CD4-positive, alpha-beta T cell (primary cell): ENCODE measurements at regions not wholly inside any gene's neighbourhood (a gene's known extent, or its start where the extent isn't known, plus 50 kb on each side); places are given as distances from the start of the nearest gene placed in this dataset.

Source experiments
- ATAC-seq: fragments of 200-7000 bp; cut with Tn5 transposase; one replicate; pipeline ENCODE4 v1.10.0; 2022; ENCODE audit warnings: mild to moderate bottlenecking; ENCODE audit not compliant: poor library complexity
- CTCF ChIA-PET: fragments of 350-600 bp; sonication (Branson Sonifier 250); formaldehyde crosslinking; loops from one replicate; lab custom pipeline; 2021; ENCODE audit warnings: antibody characterized with exemption, inconsistent platforms; lab: Charles Lee
- POLR2A ChIA-PET: fragments of 350-600 bp; sonication (Branson Sonifier 250); formaldehyde crosslinking; loops from one replicate; lab custom pipeline; 2021; ENCODE audit warnings: antibody characterized with exemption, inconsistent platforms; lab: Charles Lee
- DNase-seq, 14 experiments: peaks; one replicate each; pipeline ENCODE4 v3.0.0-alpha.2; 2013 to 2020; ENCODE audit warnings: mixed read lengths in 2 of 14
- H3K27ac ChIP-seq, 2 donors: one replicate each; pipeline versions ENCODE4 v1.5.1 to v1.7.0; 2013; ENCODE audit warnings: low read length in 2 of 2, low read depth in 1 of 2, mild to moderate bottlenecking in 1 of 2
- H3K27me3 ChIP-seq, 2 experiments: 1 replicate in 1 of 2; 2 replicates in 1 of 2; pipeline versions ENCODE4 v1.6.1 to v1.7.0; 2013; ENCODE audit warnings: low read length in 2 of 2, control low read depth in 1 of 2, mild to moderate bottlenecking in 1 of 2, moderate library complexity in 1 of 2; ENCODE audit not compliant: insufficient read depth in 2 of 2, control insufficient read depth in 1 of 2
- H3K36me3 ChIP-seq: one replicate; pipeline ENCODE4 v1.6.1; 2013; ENCODE audit warnings: low read length, control low read depth; ENCODE audit not compliant: insufficient read depth
- H3K4me1 ChIP-seq: one replicate; pipeline ENCODE4 v1.6.1; 2013; ENCODE audit warnings: low read length, control low read depth; ENCODE audit not compliant: insufficient read depth
- H3K4me3 ChIP-seq: one replicate; pipeline ENCODE4 v1.5.1; 2013; ENCODE audit warnings: mild to moderate bottlenecking, low read length, moderate library complexity
- H3K9me3 ChIP-seq, 2 experiments: 1 replicate in 1 of 2; 2 replicates in 1 of 2; pipeline versions ENCODE4 v1.6.1 to v1.7.0; 2013; ENCODE audit warnings: low read length in 2 of 2, mild to moderate bottlenecking in 2 of 2, control low read depth in 1 of 2, moderate library complexity in 1 of 2; ENCODE audit not compliant: control insufficient read depth in 1 of 2, insufficient read depth in 1 of 2
- H3K27ac Mint-ChIP-seq: one replicate; pipeline ENCODE4 v1.8.0; 2020; ENCODE audit warnings: mixed read lengths
- H3K27me3 Mint-ChIP-seq: one replicate; pipeline ENCODE4 v1.8.0; 2021; ENCODE audit warnings: mixed read lengths
- H3K36me3 Mint-ChIP-seq: one replicate; pipeline ENCODE4 v1.8.0; 2021; ENCODE audit warnings: low read depth, mixed read lengths
- H3K4me1 Mint-ChIP-seq: one replicate; pipeline ENCODE4 v1.8.0; 2021; ENCODE audit warnings: low read depth, mixed read lengths
- H3K4me3 Mint-ChIP-seq: one replicate; pipeline ENCODE4 v1.8.0; 2020; ENCODE audit warnings: mild to moderate bottlenecking, mixed read lengths
- H3K9me3 Mint-ChIP-seq: one replicate; pipeline ENCODE4 v1.8.0; 2020; ENCODE audit warnings: mixed read lengths
- intact Hi-C, 2 experiments: fragments of 100-400 bp; cut with DNase I in 1 of 2; cut with micrococcal nuclease in 1 of 2; formaldehyde crosslinking; loops; one replicate each; pipeline versions ENCODE4 v1.15.1 to v1.9.0; 2023 to 2025; cut with DNase I, micrococcal nuclease
- TF ChIP-seq, protein P1 (sequence below): fragments of 200-600 bp; IDR thresholded peaks from one replicate; pipeline ENCODE4 v1.8.0; 2022; ENCODE audit warnings: antibody characterized with exemption, mild to moderate bottlenecking

DNA sequence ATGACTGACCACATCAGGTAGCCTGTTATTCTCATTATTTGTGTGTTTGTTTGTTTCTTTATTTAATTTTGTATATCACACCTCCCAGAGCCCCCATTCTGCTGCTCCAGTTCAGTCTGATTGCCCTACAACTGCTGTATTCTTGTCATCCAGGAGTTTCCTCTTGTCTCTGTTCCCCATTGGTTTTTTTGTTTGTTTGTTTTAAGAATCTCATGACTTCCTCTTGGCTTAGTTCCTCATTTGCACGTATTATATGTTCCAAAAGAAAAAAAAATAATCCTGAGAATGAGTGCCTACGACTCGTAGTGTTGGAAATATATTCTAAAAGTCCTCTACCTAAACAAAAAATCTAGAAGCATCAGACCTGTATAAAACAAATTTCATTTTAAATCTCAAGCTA, 142.3 kb upstream of the SLIT2 start:
- ATAC-seq: no peak

DNA sequence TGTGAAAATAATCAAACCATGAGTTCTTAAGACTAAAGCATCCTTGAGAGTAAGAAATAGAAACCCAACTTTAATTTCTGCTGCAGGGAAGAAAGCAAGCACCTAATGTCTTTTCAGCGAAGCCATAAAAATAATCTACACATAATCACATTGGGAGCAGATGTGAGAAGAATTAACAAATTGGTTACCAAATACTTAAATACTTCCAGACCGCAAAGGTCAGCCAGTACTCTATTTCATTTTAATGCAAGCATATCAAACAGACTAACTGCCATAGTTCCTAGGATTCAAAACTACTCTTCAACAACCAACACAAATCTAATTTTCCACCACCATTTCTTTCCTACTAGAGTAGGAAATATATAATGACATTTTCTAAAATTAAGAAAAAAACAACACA, 144.8 kb upstream of the SLIT2 start:
- Histone ChIP-seq H3K4me3 (no peak overlapping the region), H3K9me3 (no peaks in the 10 kb centered on the region), H3K27me3 (no peaks in the 10 kb centered on the region), H3K27ac (no peak overlapping the region), H3K36me3 (no peaks in the 10 kb centered on the region), H3K4me1 (no peaks in the 10 kb centered on the region)
- Mint-ChIP-seq H3K4me1 (no peaks in the 10 kb centered on the region), H3K4me3 (no peak overlapping the region), H3K9me3 (peaks cover 5% of the 10 kb centered on the region), H3K27ac (no peak overlapping the region), H3K27me3 (no peaks in the 10 kb centered on the region), H3K36me3 (no peaks in the 10 kb centered on the region)
- DNase-seq: no peak
- ATAC-seq: no peak
- intact Hi-C loops: no loop called here
- CTCF ChIA-PET: no interaction called here
- POLR2A ChIA-PET: no interaction called here
- TF ChIP-seq, protein P1, sequence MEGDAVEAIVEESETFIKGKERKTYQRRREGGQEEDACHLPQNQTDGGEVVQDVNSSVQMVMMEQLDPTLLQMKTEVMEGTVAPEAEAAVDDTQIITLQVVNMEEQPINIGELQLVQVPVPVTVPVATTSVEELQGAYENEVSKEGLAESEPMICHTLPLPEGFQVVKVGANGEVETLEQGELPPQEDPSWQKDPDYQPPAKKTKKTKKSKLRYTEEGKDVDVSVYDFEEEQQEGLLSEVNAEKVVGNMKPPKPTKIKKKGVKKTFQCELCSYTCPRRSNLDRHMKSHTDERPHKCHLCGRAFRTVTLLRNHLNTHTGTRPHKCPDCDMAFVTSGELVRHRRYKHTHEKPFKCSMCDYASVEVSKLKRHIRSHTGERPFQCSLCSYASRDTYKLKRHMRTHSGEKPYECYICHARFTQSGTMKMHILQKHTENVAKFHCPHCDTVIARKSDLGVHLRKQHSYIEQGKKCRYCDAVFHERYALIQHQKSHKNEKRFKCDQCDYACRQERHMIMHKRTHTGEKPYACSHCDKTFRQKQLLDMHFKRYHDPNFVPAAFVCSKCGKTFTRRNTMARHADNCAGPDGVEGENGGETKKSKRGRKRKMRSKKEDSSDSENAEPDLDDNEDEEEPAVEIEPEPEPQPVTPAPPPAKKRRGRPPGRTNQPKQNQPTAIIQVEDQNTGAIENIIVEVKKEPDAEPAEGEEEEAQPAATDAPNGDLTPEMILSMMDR: no peak

More for the DNA sequence above, 142.3 kb upstream of the SLIT2 start:
- ChIA-PET POLR2A (no interaction called here), CTCF (no interaction called here)
- Mint-ChIP-seq H3K27ac (no peak overlapping the region), H3K36me3 (no peaks in the 10 kb centered on the region), H3K4me1 (no peaks in the 10 kb centered on the region), H3K9me3 (peaks cover 9% of the 10 kb centered on the region), H3K4me3 (no peak overlapping the region), H3K27me3 (no peaks in the 10 kb centered on the region)
- Histone ChIP-seq H3K27ac (no peak overlapping the region), H3K27me3 (no peaks in the 10 kb centered on the region), H3K36me3 (no peaks in the 10 kb centered on the region), H3K9me3 (no peaks in the 10 kb centered on the region), H3K4me3 (no peak overlapping the region), H3K4me1 (no peaks in the 10 kb centered on the region)
- intact Hi-C loops: no loop called here
- TF ChIP-seq, protein P1: no peak
- no peak for DNase-seq

DNA sequence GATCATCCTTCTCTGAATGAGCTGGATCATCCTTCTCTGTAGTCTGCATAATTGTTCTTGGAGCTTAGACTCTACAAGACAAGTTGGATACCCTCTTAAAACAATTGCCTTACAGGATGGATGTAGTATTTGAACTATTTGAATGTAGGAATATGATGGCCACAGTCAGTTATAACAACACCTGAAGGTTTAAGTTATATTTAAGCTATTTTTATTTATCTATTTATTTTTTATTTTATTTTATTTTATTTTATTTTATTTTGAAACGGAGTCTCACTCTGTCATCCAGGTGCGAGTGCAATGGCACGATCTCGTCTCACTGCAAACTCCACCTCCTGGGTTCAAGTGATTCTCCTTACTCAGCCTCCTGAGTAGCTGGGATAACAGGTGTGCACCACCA, 149.9 kb upstream of the SLIT2 start:
- Histone ChIP-seq H3K9me3 (peaks cover 0 to 4% of the 10 kb centered on the region in 2 experiments), H3K27me3 (no peaks in the 10 kb centered on the region), H3K4me1 (no peaks in the 10 kb centered on the region), H3K36me3 (no peaks in the 10 kb centered on the region), H3K4me3 (no peak overlapping the region), H3K27ac (no peak overlapping the region)
- intact Hi-C loops: no loop called here
- DNase-seq (no peak), ATAC-seq (no peak)
- no peaks in the 10 kb centered on the region for H3K36me3 Mint-ChIP-seq
- H3K9me3 Mint-ChIP-seq: peaks cover 7% of the 10 kb centered on the region
- TF ChIP-seq, protein P1: no peak
- H3K4me1 Mint-ChIP-seq: no peaks in the 10 kb centered on the region
- no peak overlapping the region for H3K27ac Mint-ChIP-seq
- no peaks in the 10 kb centered on the region for H3K27me3 Mint-ChIP-seq
- H3K4me3 Mint-ChIP-seq: no peak overlapping the region
- ChIA-PET CTCF (interaction anchor here (0.6 kb wide), 1 partner anchor 207 kb away, joined by 3 read pairs; no protein-coding TSS in a partner anchor), POLR2A (no interaction called here)
